ENCODE measurements at regions not wholly inside any gene's neighbourhood (a gene's known extent, or its start where the extent isn't known, plus 50 kb on each side); places are given as distances from the start of the nearest gene placed in this dataset.

DNA sequence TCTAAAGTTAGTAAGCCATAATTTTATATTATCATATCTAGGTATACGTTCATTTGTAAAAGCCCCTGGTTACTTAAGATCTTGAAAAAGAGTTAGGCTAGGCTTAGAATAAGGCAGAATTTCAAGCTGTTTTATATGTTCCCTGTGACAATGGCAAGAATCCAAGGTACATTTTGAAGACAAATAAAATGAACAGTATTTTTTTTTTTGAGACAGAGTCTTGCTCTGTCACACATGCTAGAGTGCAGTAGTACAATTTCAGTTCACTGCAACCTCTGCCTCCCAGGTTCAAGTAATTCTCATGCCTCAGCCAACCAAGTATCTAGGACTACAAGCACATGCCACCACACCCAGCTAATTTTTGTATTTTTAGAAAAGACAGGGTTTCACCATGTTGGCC, 139.2 kb downstream of the DUSP6 start:
- Histone ChIP-seq H3K9ac (no peak overlapping the region), H3K4me1 (ENCODE audit: low read depth, poor library complexity, severe bottlenecking) (peaks cover 12% of the 10 kb centered on the region), H4K20me1 (ENCODE audit: insufficient read depth) (no peaks in the 10 kb centered on the region), H3K36me3 (ENCODE audit: insufficient read depth) (no peaks in the 10 kb centered on the region), H3K4me2 (no peak overlapping the region), H3K4me3 (IDR thresholded peaks at IDR 0.05; ENCODE audit: insufficient read depth, low read depth, low read length) (no peak overlapping the region), H3K27me3 (ENCODE audit: insufficient read depth, low read depth) (no peaks in the 10 kb centered on the region), H3K79me2 (ENCODE audit: insufficient read depth, low read depth) (no peaks in the 10 kb centered on the region), H2AFZ (ENCODE audit: low read depth) (no peak overlapping the region), H3K27ac (no peak overlapping the region)
- TF ChIP-seq CTCF (conservative IDR thresholded peaks at IDR 0.05; ENCODE audit: low read depth, low read length), result no peak

- no peak overlapping the region for H3K9ac ChIP-seq
- no peak overlapping the region for H3K27ac ChIP-seq
- no peaks in the 10 kb centered on the region for H3K27me3 ChIP-seq (ENCODE audit: insufficient read depth, low read depth)
Observed at GRCh38 chr12:89212339-89212771, 139.9 kb downstream of the DUSP6 start.

DNA sequence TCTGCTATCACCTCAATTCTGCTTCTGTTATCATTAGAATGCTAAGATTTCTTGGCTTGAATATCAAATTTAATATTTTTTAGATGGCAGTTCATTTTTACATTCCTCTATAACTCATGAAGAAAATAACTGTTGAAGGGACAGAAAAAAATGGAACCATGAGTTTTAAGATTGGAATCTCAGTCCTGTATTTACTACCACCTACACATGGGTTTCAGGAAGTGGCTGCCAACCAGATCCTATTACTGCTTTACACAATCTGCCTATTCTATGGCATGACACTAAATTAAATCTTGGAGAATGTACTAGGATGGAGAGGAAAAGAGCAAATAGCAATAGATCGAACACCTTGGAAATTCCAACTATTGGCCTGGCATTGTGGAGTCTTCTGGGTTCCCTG, 140.8 kb downstream of the DUSP6 start:
- Histone ChIP-seq H4K20me1 (ENCODE audit: insufficient read depth) (no peaks in the 10 kb centered on the region), H3K27me3 (ENCODE audit: insufficient read depth, low read depth) (no peaks in the 10 kb centered on the region), H3K79me2 (ENCODE audit: insufficient read depth, low read depth) (no peaks in the 10 kb centered on the region), H3K9ac (no peak overlapping the region), H3K4me2 (no peak overlapping the region), H3K4me3 (IDR thresholded peaks at IDR 0.05; ENCODE audit: insufficient read depth, low read depth, low read length) (no peak overlapping the region), H3K27ac (no peak overlapping the region), H3K4me1 (ENCODE audit: low read depth, poor library complexity, severe bottlenecking) (peaks cover 12% of the 10 kb centered on the region), H3K36me3 (ENCODE audit: insufficient read depth) (no peaks in the 10 kb centered on the region), H2AFZ (ENCODE audit: low read depth) (no peak overlapping the region)
- no peak for TF ChIP-seq CTCF (conservative IDR thresholded peaks at IDR 0.05; ENCODE audit: low read depth, low read length)

More at GRCh38 chr12:89212339-89212771, 139.9 kb downstream of the DUSP6 start:
- Histone ChIP-seq H3K4me1 (ENCODE audit: low read depth, poor library complexity, severe bottlenecking) (peaks cover 12% of the 10 kb centered on the region), H3K79me2 (ENCODE audit: insufficient read depth, low read depth) (no peaks in the 10 kb centered on the region), H4K20me1 (ENCODE audit: insufficient read depth) (no peaks in the 10 kb centered on the region), H3K4me3 (IDR thresholded peaks at IDR 0.05; ENCODE audit: insufficient read depth, low read depth, low read length) (no peak overlapping the region), H3K4me2 (no peak overlapping the region), H3K36me3 (ENCODE audit: insufficient read depth) (no peaks in the 10 kb centered on the region), H2AFZ (ENCODE audit: low read depth) (no peak overlapping the region)
- TF ChIP-seq CTCF (conservative IDR thresholded peaks at IDR 0.05; ENCODE audit: low read depth, low read length), result no peak

GRCh38 chr12:89210277-89210676, 142.0 kb downstream of the DUSP6 start:
- Histone ChIP-seq H3K36me3 (ENCODE audit: insufficient read depth) (no peaks in the 10 kb centered on the region), H2AFZ (ENCODE audit: low read depth) (no peak overlapping the region), H3K4me2 (no peak overlapping the region), H3K9ac (no peak overlapping the region), H3K4me3 (IDR thresholded peaks at IDR 0.05; ENCODE audit: insufficient read depth, low read depth, low read length) (no peak overlapping the region), H4K20me1 (ENCODE audit: insufficient read depth) (no peaks in the 10 kb centered on the region), H3K27ac (no peak overlapping the region), H3K4me1 (ENCODE audit: low read depth, poor library complexity, severe bottlenecking) (peaks cover 12% of the 10 kb centered on the region), H3K27me3 (ENCODE audit: insufficient read depth, low read depth) (no peaks in the 10 kb centered on the region), H3K79me2 (ENCODE audit: insufficient read depth, low read depth) (no peaks in the 10 kb centered on the region)
- no peak for TF ChIP-seq CTCF (conservative IDR thresholded peaks at IDR 0.05; ENCODE audit: low read depth, low read length)
